SK-N-SH treated with all-trans-retinoic acid at 6 μM for 48 hours (cell line): ENCODE measurements at regions not wholly inside any gene's neighbourhood (a gene's known extent, or its start where the extent isn't known, plus 50 kb on each side); places are given as distances from the start of the nearest gene placed in this dataset.

ENCODE experiments used
- ARNTL ChIP-seq: fragments of 450-650 bp; formaldehyde crosslinking; IDR thresholded peaks from 2 replicates; pipeline ENCODE4 v1.5.0; 2020; ENCODE audit warnings: low read depth, mild to moderate bottlenecking, moderate library complexity, borderline replicate concordance
- BACH2 ChIP-seq: fragments of 250-450 bp; sonication (Bioruptor Pico); IDR thresholded peaks from 2 replicates; pipeline ENCODE4 v1.9.0; 2021; ENCODE audit warnings: mild to moderate bottlenecking, borderline replicate concordance
- GLIS3 ChIP-seq: fragments of 250-450 bp; sonication (Bioruptor Pico); IDR thresholded peaks from 2 replicates; pipeline ENCODE4 v1.5.0; 2020; ENCODE audit warnings: mild to moderate bottlenecking, moderate library complexity
- PATZ1 ChIP-seq: fragments of 250-450 bp; sonication (Bioruptor Pico); IDR thresholded peaks from 2 replicates; pipeline ENCODE4 v1.8.0; 2020; ENCODE audit warnings: mild to moderate bottlenecking, moderate library complexity, borderline replicate concordance
- PPARA ChIP-seq: fragments of 250-450 bp; sonication (Bioruptor Pico); IDR thresholded peaks from 2 replicates; pipeline ENCODE4 v1.5.0; 2020; ENCODE audit warnings: mild to moderate bottlenecking, borderline replicate concordance
- RARB ChIP-seq: fragments of 250-450 bp; sonication (Bioruptor Pico); IDR thresholded peaks from 2 replicates; pipeline ENCODE4 v1.8.0; 2021; ENCODE audit warnings: mild to moderate bottlenecking, moderate library complexity
- TCF4 ChIP-seq: fragments of 250-450 bp; sonication (Bioruptor Pico); IDR thresholded peaks from 2 replicates; pipeline ENCODE4 v1.8.0; 2021; ENCODE audit warnings: mild to moderate bottlenecking, moderate library complexity, borderline replicate concordance
- ZFP3 ChIP-seq: fragments of 250-450 bp; sonication (Bioruptor Pico); IDR thresholded peaks from 2 replicates; pipeline ENCODE4 v1.5.0; 2020; ENCODE audit warnings: mild to moderate bottlenecking, moderate library complexity
- ZFP30 ChIP-seq: fragments of 450-650 bp; formaldehyde crosslinking; IDR thresholded peaks from 2 replicates; pipeline ENCODE4 v1.5.0; 2022; ENCODE audit warnings: mild to moderate bottlenecking, moderate library complexity
- ZNF8 ChIP-seq: fragments of 450-650 bp; formaldehyde crosslinking; IDR thresholded peaks from 2 replicates; pipeline ENCODE4 v1.5.0; 2020; ENCODE audit warnings: mild to moderate bottlenecking, moderate library complexity
- TF ChIP-seq, protein P1 (sequence below): fragments of 250-450 bp; sonication (Bioruptor Pico); IDR thresholded peaks from 2 replicates; pipeline ENCODE4 v1.5.1; 2021; ENCODE audit warnings: mild to moderate bottlenecking, moderate library complexity

- TF ChIP-seq ZFP3 (CRISPR knock-in tag) (no peak), TCF4 (CRISPR knock-in tag) (no peak), BACH2 (CRISPR knock-in tag) (no peak), ARNTL (CRISPR knock-in tag) (no peak), RARB (CRISPR knock-in tag) (no peak), PPARA (no peak), GLIS3 (no peak), ZNF8 (no peak), ZFP30 (no peak), PATZ1 (no peak)
- TF ChIP-seq, protein P1, sequence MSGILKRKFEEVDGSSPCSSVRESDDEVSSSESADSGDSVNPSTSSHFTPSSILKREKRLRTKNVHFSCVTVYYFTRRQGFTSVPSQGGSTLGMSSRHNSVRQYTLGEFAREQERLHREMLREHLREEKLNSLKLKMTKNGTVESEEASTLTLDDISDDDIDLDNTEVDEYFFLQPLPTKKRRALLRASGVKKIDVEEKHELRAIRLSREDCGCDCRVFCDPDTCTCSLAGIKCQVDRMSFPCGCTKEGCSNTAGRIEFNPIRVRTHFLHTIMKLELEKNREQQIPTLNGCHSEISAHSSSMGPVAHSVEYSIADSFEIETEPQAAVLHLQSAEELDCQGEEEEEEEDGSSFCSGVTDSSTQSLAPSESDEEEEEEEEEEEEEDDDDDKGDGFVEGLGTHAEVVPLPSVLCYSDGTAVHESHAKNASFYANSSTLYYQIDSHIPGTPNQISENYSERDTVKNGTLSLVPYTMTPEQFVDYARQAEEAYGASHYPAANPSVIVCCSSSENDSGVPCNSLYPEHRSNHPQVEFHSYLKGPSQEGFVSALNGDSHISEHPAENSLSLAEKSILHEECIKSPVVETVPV (CRISPR knock-in tag), result no peak
These were observed 406.7 kb upstream of the FZD8 start for GRCh38 chr10:36048780-36049179.
